DND-41 (cell line): ENCODE measurements at regions not wholly inside any gene's neighbourhood (a gene's known extent, or its start where the extent isn't known, plus 50 kb on each side); places are given as distances from the start of the nearest gene placed in this dataset.

Source experiments
- ATAC-seq: fragments of 200-7000 bp; cut with Tn5 transposase; 3 replicates; pipeline ENCODE4 v1.9.1; 2021; ENCODE audit warnings: low read depth; ENCODE audit not compliant: insufficient read depth
- DNase-seq: peaks from one replicate; pipeline ENCODE4 v3.0.0-alpha.2; 2020
- H2AFZ ChIP-seq: 2 replicates; pipeline ENCODE4 v1.6.0; 2012; ENCODE audit warnings: low read depth, low read length
- H3K27ac ChIP-seq: 2 replicates; pipeline ENCODE4 v1.5.1; 2012; ENCODE audit warnings: low read length, inconsistent platforms
- H3K27me3 ChIP-seq: fragments of 200-600 bp; sonication (generic); 2 replicates; pipeline ENCODE4 v1.6.0; 2012; ENCODE audit warnings: low read length, mild to moderate bottlenecking, inconsistent platforms; ENCODE audit not compliant: insufficient read depth, poor library complexity
- H3K36me3 ChIP-seq: 2 replicates; pipeline ENCODE4 v1.5.1; 2012; ENCODE audit warnings: low read length, inconsistent platforms; ENCODE audit not compliant: insufficient read depth
- H3K4me1 ChIP-seq: 2 replicates; pipeline ENCODE4 v1.5.1; 2012; ENCODE audit warnings: mild to moderate bottlenecking, low read length; ENCODE audit not compliant: insufficient read depth
- H3K4me2 ChIP-seq: 2 replicates; pipeline ENCODE4 v1.6.0; 2012; ENCODE audit warnings: mild to moderate bottlenecking, moderate library complexity, low read length, inconsistent platforms; ENCODE audit not compliant: insufficient read depth
- H3K4me3 ChIP-seq, 2 experiments: fragments of 200-600 bp in 1 of 2; shearing (Covaris generic) in 1 of 2; 2 replicates each; pipeline ENCODE4 v1.5.1; 2012 to 2016; ENCODE audit warnings: inconsistent platforms in 2 of 2, low read length in 2 of 2, mild to moderate bottlenecking in 2 of 2, low read depth in 1 of 2, moderate library complexity in 1 of 2
- H3K79me2 ChIP-seq: 2 replicates; pipeline ENCODE4 v1.6.0; 2012; ENCODE audit warnings: low read length, inconsistent platforms; ENCODE audit not compliant: insufficient read depth
- H3K9ac ChIP-seq: 2 replicates; pipeline ENCODE4 v1.6.0; 2012; ENCODE audit warnings: low read depth, mild to moderate bottlenecking, inconsistent platforms, low read length, moderate library complexity
- H3K9me3 ChIP-seq: 2 replicates; pipeline ENCODE4 v1.5.1; 2012; ENCODE audit warnings: low read length, moderate library complexity, mild to moderate bottlenecking, inconsistent platforms; ENCODE audit not compliant: insufficient read depth, severe bottlenecking
- H4K20me1 ChIP-seq: 2 replicates; pipeline ENCODE4 v1.6.0; 2012; ENCODE audit warnings: low read length; ENCODE audit not compliant: insufficient read depth
- CTCF ChIP-seq: IDR thresholded peaks from 2 replicates; pipeline ENCODE4 v1.5.1; 2012; ENCODE audit warnings: borderline replicate concordance, low read length, moderate library complexity, mild to moderate bottlenecking; ENCODE audit not compliant: poor library complexity, severe bottlenecking; ENCODE audit errors: extremely low read depth
- EZH2 ChIP-seq: IDR thresholded peaks from 3 replicates; pipeline ENCODE4 v1.6.1; 2012; ENCODE audit warnings: borderline replicate concordance, low read depth, mild to moderate bottlenecking, moderate library complexity, low read length, inconsistent platforms; ENCODE audit not compliant: severe bottlenecking

- no peak overlapping the region for H3K4me2 ChIP-seq
- no peaks in the 10 kb centered on the region for H3K4me1 ChIP-seq
- peaks cover 2% of the 10 kb centered on the region for H3K27me3 ChIP-seq
- no peaks in the 10 kb centered on the region for H4K20me1 ChIP-seq
- no peak overlapping the region for H3K4me3 ChIP-seq
- DNase-seq = no peak
- no peak overlapping the region for H3K27ac ChIP-seq
- H3K9ac ChIP-seq = no peak overlapping the region
- H3K36me3 ChIP-seq = no peaks in the 10 kb centered on the region
- H3K79me2 ChIP-seq = no peaks in the 10 kb centered on the region
- H2AFZ ChIP-seq = no peak overlapping the region
- H3K9me3 ChIP-seq = no peaks in the 10 kb centered on the region
- ATAC-seq = no peak
- TF ChIP-seq EZH2 = no peak
- TF ChIP-seq CTCF = no peak
These were observed 567.8 kb upstream of the TBX3 start for GRCh38 chr12:115251727-115252126.

DNA sequence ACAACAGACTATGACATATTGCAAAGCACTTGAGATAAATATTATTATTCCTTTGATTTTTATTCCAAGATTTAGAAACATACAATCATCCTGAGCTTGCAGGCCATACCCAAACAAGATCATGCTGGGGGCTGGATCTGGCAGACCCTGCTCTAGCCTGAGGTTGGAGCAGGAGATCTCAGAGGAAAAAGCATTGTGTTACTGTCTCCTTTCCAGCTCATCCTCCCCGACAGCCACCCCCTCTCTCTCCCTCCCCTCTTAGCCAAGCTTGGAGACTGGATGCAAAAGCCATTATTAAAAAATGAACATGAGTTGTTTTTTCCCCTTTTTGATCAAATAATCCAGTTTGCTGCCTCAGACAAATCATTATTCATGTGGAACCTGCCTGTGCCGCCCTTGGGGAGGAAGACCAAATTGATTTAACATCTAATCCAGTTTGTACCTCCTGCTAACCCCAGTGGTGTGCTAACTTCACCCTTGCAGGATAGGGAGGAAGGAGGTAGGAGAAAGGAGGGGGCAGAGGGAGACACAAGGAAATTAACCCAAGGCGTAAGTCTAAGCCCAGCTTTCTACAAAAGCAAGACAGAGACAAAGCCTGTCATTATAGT is 565.8 kb upstream of the TBX3 start:
- Histone ChIP-seq H3K36me3 (no peaks in the 10 kb centered on the region), H3K4me1 (no peaks in the 10 kb centered on the region), H3K27ac (no peak overlapping the region), H3K9ac (no peak overlapping the region), H4K20me1 (no peaks in the 10 kb centered on the region), H3K4me3 (no peak overlapping the region), H2AFZ (no peak overlapping the region), H3K27me3 (peaks cover 2% of the 10 kb centered on the region), H3K79me2 (no peaks in the 10 kb centered on the region), H3K9me3 (no peaks in the 10 kb centered on the region), H3K4me2 (no peak overlapping the region)
- TF ChIP-seq CTCF (no peak), EZH2 (no peak)
- DNase-seq (no peak), ATAC-seq (no peak)

DNA sequence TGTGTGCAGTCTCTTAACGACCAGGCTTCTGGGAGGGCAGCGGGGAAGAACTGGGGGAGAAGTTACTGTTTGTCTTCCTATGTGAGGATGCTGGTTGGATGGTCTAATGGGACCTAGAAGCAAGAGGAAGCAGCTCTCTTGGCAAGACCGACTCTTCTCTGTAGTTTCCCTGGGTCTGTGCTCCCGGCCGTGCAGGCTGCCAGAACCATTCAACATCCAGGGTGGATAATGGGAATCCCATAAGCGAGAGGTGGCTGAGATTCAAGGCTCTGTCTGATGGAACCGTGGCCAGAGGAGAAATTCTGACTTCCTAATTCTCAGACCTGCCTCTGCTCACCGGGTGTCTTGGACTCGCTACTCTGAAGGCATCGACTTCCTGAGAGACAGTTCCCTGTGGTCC is 561.0 kb upstream of the TBX3 start:
- H3K27me3 ChIP-seq = peaks cover 9% of the 10 kb centered on the region
- TF ChIP-seq CTCF (no peak), EZH2 (no peak)
- H3K4me2 ChIP-seq = no peak overlapping the region
- no peak for ATAC-seq
- H3K9me3 ChIP-seq = no peaks in the 10 kb centered on the region
- no peaks in the 10 kb centered on the region for H4K20me1 ChIP-seq
- H3K36me3 ChIP-seq = no peaks in the 10 kb centered on the region
- H3K4me3 ChIP-seq = no peak overlapping the region
- H3K79me2 ChIP-seq = no peaks in the 10 kb centered on the region
- no peak overlapping the region for H2AFZ ChIP-seq
- H3K9ac ChIP-seq = no peak overlapping the region
- no peak overlapping the region for H3K27ac ChIP-seq
- DNase-seq = no peak
- no peaks in the 10 kb centered on the region for H3K4me1 ChIP-seq
